ENCODE measurements at regions not wholly inside any gene's neighbourhood (a gene's known extent, or its start where the extent isn't known, plus 50 kb on each side); places are given as distances from the start of the nearest gene placed in this dataset.

GRCh38 chr15:62404194-62404985 lies 239.3 kb upstream of the C2CD4B start:
- Histone ChIP-seq H3K4me3 (ENCODE audit: low read depth, low read length) (no peak overlapping the region), H3K36me3 (ENCODE audit: control insufficient read depth, insufficient read depth, low read length) (no peaks in the 10 kb centered on the region), H3K27me3 (ENCODE audit: control insufficient read depth, insufficient read depth, low read length) (no peaks in the 10 kb centered on the region)
- no peak for DNase-seq (ENCODE audit: low read depth)
- no peak for TF ChIP-seq CTCF (IDR thresholded peaks at IDR 0.05; ENCODE audit: insufficient read depth, low read length, poor library complexity, severe bottlenecking)

GRCh38 chr15:62406305-62406891 lies 241.3 kb upstream of the C2CD4B start:
- Histone ChIP-seq H3K4me3 (ENCODE audit: low read depth, low read length) (no peak overlapping the region), H3K27me3 (ENCODE audit: control insufficient read depth, insufficient read depth, low read length) (no peaks in the 10 kb centered on the region), H3K36me3 (ENCODE audit: control insufficient read depth, insufficient read depth, low read length) (no peaks in the 10 kb centered on the region)
- TF ChIP-seq CTCF (IDR thresholded peaks at IDR 0.05; ENCODE audit: insufficient read depth, low read length, poor library complexity, severe bottlenecking), result no peak
- DNase-seq (ENCODE audit: low read depth), result no peak

- Histone ChIP-seq H3K36me3 (ENCODE audit: control insufficient read depth, insufficient read depth, low read length) (no peaks in the 10 kb centered on the region), H3K27me3 (ENCODE audit: control insufficient read depth, insufficient read depth, low read length) (no peaks in the 10 kb centered on the region), H3K4me3 (ENCODE audit: low read depth, low read length) (no peak overlapping the region)
- DNase-seq (ENCODE audit: low read depth), result no peak
- no peak for TF ChIP-seq CTCF (IDR thresholded peaks at IDR 0.05; ENCODE audit: insufficient read depth, low read length, poor library complexity, severe bottlenecking)
Measured at GRCh38 chr15:62407216-62407615, 242.1 kb upstream of the C2CD4B start.

- H3K27me3 ChIP-seq (ENCODE audit: control insufficient read depth, insufficient read depth, low read length), result no peaks in the 10 kb centered on the region
- DNase-seq (ENCODE audit: low read depth), result no peak
- no peaks in the 10 kb centered on the region for H3K36me3 ChIP-seq (ENCODE audit: control insufficient read depth, insufficient read depth, low read length)
- no peak overlapping the region for H3K4me3 ChIP-seq (ENCODE audit: low read depth, low read length)
- no peak for TF ChIP-seq CTCF (IDR thresholded peaks at IDR 0.05; ENCODE audit: insufficient read depth, low read length, poor library complexity, severe bottlenecking)
Measured at GRCh38 chr15:62407962-62408361, 242.9 kb upstream of the C2CD4B start.

- DNase-seq (ENCODE audit: low read depth), result no peak
- H3K4me3 ChIP-seq (ENCODE audit: low read depth, low read length), result no peak overlapping the region
- no peaks in the 10 kb centered on the region for H3K36me3 ChIP-seq (ENCODE audit: control insufficient read depth, insufficient read depth, low read length)
- TF ChIP-seq CTCF (IDR thresholded peaks at IDR 0.05; ENCODE audit: insufficient read depth, low read length, poor library complexity, severe bottlenecking), result no peak
- no peaks in the 10 kb centered on the region for H3K27me3 ChIP-seq (ENCODE audit: control insufficient read depth, insufficient read depth, low read length)
Measured at GRCh38 chr15:62409466-62409865, 244.4 kb upstream of the C2CD4B start.

Measured in kidney epithelial cell (primary cell).